Retinal pigment epithelial cell (primary cell): ENCODE measurements at regions not wholly inside any gene's neighbourhood (a gene's known extent, or its start where the extent isn't known, plus 50 kb on each side); places are given as distances from the start of the nearest gene placed in this dataset.

ENCODE experiments used
- DNase-seq: peaks from one replicate; pipeline ENCODE4 v3.0.0-alpha.2; 2010; ENCODE audit warnings: low read depth
- H3K4me3 ChIP-seq: 2 replicates; pipeline ENCODE4 v1.5.1; 2011; ENCODE audit warnings: mild to moderate bottlenecking, low read length, control low read depth, moderate library complexity
- CTCF ChIP-seq: conservative IDR thresholded peaks from 2 replicates; pipeline ENCODE4 v1.5.1; 2011; ENCODE audit warnings: low read depth, low read length, control low read depth, inconsistent platforms

GRCh38 chr6:135647521-135647920 lies 150.0 kb upstream of the AHI1 start:
- TF ChIP-seq CTCF, result no peak
- DNase-seq, result no peak
- H3K4me3 ChIP-seq, result no peak overlapping the region

- no peak for TF ChIP-seq CTCF
- no peak overlapping the region for H3K4me3 ChIP-seq
- DNase-seq, result no peak
These were observed 154.6 kb upstream of the AHI1 start for GRCh38 chr6:135651964-135652755.

GRCh38 chr6:135655055-135655454 lies 157.5 kb upstream of the AHI1 start:
- no peak for DNase-seq
- no peak overlapping the region for H3K4me3 ChIP-seq
- TF ChIP-seq CTCF, result no peak

- H3K4me3 ChIP-seq, result no peak overlapping the region
- DNase-seq, result no peak
- TF ChIP-seq CTCF, result no peak
These were observed 159.7 kb upstream of the AHI1 start for GRCh38 chr6:135657207-135657606.

- DNase-seq, result no peak
- no peak overlapping the region for H3K4me3 ChIP-seq
- TF ChIP-seq CTCF, result no peak
These were observed 160.9 kb upstream of the AHI1 start for GRCh38 chr6:135658481-135658880.

- TF ChIP-seq CTCF, result no peak
- H3K4me3 ChIP-seq, result no peak overlapping the region
- no peak for DNase-seq
These were observed 161.4 kb upstream of the AHI1 start for GRCh38 chr6:135658916-135659315.

- DNase-seq, result no peak
- TF ChIP-seq CTCF, result no peak
- no peak overlapping the region for H3K4me3 ChIP-seq
These were observed 167.0 kb upstream of the AHI1 start for GRCh38 chr6:135664527-135664926.
